ENCODE measurements at regions not wholly inside any gene's neighbourhood (a gene's known extent, or its start where the extent isn't known, plus 50 kb on each side); places are given as distances from the start of the nearest gene placed in this dataset.
"Not testable (repeated sequence)": the region's sequence is repeated elsewhere in the genome, so short reads cannot be mapped to it uniquely, and the experiment has no call there.

- DNase-seq = peak; percentile 16 to 29
Observed at GRCh38 chr1:208652296-208653160, 408.3 kb upstream of the PLXNA2 start.

DNA sequence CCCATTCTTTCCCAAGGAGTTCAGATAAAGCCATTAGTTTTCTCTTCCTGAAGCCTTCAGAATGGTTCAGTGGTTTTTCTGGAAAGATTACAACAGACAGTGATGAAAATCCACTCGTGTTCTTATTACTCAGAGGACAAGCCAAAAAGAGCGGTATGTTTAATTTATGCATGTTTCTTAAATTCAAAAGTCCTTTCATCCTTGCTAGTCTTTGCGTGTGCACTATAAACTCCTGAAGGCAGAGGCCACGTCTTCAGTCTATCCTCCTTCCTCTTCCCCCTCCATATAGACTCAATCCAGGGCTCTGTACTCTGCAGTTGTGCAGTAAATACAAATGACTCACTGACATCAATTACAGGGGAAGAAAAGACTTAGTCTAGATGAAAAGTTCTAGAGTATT, 409.2 kb upstream of the PLXNA2 start:
- no peak for DNase-seq

- no peak for DNase-seq
Observed at GRCh38 chr1:208654241-208654640, 410.1 kb upstream of the PLXNA2 start.

DNA sequence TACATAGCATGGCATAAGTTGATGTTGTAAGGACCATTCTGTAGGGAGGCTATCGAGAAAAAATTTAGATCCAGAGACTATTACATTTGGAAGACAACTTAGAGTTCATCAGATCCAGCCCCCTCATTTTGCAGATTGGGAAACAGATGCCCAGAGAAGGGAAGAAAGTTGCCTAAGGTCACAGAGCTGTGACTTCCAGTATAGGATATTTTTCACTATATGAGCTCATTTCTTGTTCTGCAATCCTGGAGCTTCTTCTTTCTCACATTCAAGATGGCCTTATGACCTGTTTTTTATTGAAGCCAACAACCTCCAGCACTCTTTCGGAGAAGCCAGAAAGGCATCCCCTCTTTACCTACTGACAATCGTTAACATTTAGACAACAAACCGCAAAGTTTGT, 421.8 kb upstream of the PLXNA2 start:
- no peak for DNase-seq

GRCh38 chr1:208668991-208669390, 424.8 kb upstream of the PLXNA2 start:
- no peak for DNase-seq

- no peak for DNase-seq
Observed at GRCh38 chr1:208670778-208671177, 426.6 kb upstream of the PLXNA2 start.

- no peak for DNase-seq
Observed at GRCh38 chr1:208681878-208682663, 437.9 kb upstream of the PLXNA2 start.

- DNase-seq = no peak
Observed at GRCh38 chr1:208682664-208683013, 438.5 kb upstream of the PLXNA2 start.

- DNase-seq = no peak
Observed at GRCh38 chr1:208683141-208683540, 439.0 kb upstream of the PLXNA2 start.

GRCh38 chr1:208684192-208684591, 440.0 kb upstream of the PLXNA2 start:
- DNase-seq = no peak

DNA sequence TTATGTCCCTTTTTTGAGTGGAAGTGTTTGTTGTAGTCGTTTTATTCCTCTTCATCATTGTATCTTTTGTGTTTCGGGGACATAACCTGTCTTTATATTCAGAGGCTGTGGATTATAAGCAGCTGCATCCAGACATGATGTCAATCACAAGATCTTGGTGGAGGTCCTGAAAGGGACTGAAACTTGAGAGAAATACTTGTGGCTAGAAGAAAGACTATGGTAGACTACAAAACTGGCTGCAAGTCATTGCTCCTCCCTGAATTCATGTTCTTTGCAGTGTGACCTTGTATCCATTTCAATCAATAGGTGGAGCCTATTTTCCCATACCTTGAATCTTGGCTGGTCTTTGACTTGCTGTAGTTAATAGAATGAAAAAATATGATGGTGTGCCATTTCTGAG, 442.4 kb upstream of the PLXNA2 start:
- no peak for DNase-seq

GRCh38 chr1:208688656-208689315, 444.6 kb upstream of the PLXNA2 start:
- DNase-seq = no peak

DNA sequence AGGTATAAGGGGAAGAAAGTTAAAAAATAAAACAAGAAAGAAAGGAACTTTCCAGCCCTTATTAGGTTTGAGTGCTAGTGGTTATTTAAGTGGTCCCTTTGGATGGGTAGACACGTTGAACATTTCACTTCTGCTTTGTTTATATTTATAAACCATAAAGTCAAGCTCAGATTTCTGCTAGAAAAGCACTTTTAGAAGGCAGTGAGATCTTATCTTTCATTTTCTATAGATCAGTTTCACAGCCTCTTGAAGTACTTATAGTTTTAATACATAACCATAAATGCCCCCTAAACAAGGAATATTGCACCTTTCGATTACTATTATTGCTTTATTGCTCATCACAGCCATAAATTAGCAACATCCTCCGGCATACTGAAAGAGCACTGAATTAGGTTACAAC, 446.8 kb upstream of the PLXNA2 start:
- no peak for DNase-seq

GRCh38 chr1:208709981-208710380, 465.8 kb upstream of the PLXNA2 start:
- DNase-seq = no peak

GRCh38 chr1:208714323-208714722, 470.1 kb upstream of the PLXNA2 start:
- no peak for DNase-seq

- no peak for DNase-seq
Observed at GRCh38 chr1:208717525-208717924, 473.3 kb upstream of the PLXNA2 start.

GRCh38 chr1:208722592-208722991, 478.4 kb upstream of the PLXNA2 start:
- DNase-seq = no peak

DNA sequence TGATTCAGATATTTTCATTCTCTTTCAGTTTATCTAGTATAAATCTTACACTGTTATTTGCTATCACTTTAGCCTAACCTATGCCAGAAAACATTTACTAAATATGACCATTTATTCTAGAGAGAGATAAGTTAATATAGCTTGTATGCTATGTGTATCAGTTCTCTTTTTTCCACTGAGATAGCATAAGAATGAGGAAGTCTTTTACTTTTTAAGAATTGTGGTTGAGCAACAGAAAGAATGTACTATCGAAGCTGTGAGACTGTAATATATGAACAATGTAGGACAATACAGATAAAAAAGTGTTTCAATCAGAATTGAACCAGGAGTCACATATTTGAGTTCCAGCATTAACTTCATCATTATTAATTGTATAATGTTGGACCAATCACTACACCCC, 479.9 kb upstream of the PLXNA2 start:
- DNase-seq = no peak

- no peak for DNase-seq
Observed at GRCh38 chr1:208728815-208729214, 484.6 kb upstream of the PLXNA2 start.

DNA sequence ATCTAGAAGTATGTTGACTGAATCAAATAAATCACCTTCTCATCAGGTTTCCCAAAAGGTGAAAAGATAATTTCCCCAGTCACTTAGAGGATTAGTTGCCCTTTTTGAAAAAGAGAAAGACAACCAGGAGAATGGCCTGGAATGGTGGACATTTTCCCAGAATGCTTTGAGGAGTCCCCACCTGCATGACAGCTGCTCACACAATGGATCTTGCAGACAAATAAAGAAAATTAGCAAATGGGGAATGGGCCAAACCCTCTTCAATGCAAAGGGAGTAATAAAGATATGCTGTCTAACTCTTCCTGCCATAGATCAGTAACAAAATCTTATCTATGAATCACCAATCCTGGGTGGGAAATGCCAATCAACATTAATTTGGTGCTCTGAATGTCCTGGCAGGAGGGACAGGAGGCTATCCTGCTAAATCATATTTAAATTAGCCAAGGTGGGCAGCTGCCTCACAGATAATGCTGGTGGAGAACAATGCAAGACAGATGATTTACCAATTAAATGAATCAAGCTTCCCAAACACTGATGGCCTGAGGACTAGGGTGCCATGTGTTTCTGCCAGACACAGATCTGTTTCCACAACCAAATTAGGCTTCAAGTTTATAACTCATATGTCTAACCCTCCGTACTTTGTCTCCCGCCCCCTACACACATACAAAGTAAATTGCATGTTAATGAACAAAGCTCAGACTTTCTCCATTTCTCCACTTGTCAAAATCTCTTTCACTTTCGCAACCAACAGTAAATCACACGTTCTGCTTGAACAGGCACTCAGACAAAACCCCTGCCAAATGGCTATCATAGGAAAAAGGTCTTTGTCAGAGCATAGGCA, 488.0 kb upstream of the PLXNA2 start:
- no peak for DNase-seq

- no peak for DNase-seq
Observed at GRCh38 chr1:208737161-208737560, 493.0 kb upstream of the PLXNA2 start.

DNA sequence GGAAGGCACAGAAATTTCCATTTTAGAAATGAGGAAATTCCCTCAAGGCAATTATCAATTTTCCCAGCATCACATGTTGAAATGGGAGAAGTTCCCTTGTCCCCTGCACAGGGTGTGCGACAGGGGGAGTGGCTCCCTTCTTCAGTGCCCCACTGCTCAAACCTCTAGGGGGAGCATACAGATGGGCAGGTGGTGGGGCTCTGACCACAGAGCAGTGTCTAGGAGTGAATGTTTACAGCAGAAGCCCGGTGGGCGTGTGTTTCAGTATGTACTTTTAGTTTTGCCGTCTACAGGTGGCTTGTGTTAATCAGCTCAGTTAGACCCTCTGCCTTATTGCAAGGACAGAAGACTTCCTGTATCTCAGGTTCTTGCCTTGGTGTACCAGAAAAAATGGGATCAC, 493.7 kb upstream of the PLXNA2 start:
- no peak for DNase-seq

GRCh38 chr1:208739636-208740035, 495.5 kb upstream of the PLXNA2 start:
- not testable (repeated sequence) for DNase-seq

All from activated CD4-positive, alpha-beta T cell treated with anti-CD3 and anti-CD28 coated beads, Interleukin-2, amount 50 U/mL, for 48 hours (primary cell).